Fibroblast of lung (primary cell): ENCODE measurements at regions not wholly inside any gene's neighbourhood (a gene's known extent, or its start where the extent isn't known, plus 50 kb on each side); places are given as distances from the start of the nearest gene placed in this dataset.

ENCODE experiments used
- CTCF ChIP-seq, 2 donors: IDR thresholded peaks in 1 of 2; conservative IDR thresholded peaks in 1 of 2; 1 replicate in 1 of 2; 2 replicates in 1 of 2; pipeline ENCODE4 v1.5.1; 2011 to 2012; ENCODE audit warnings: low read length in 2 of 2, control low read depth in 1 of 2, inconsistent platforms in 1 of 2, low read depth in 1 of 2, mild to moderate bottlenecking in 1 of 2
- EZH2 ChIP-seq: IDR thresholded peaks from 2 replicates; pipeline ENCODE4 v1.5.1; 2012; ENCODE audit warnings: low read length, control low read depth, mild to moderate bottlenecking; ENCODE audit errors: missing control alignments

- TF ChIP-seq CTCF (conservative IDR thresholded peaks at IDR 0.05 in 1 of 2, IDR thresholded peaks at IDR 0.05 in 1 of 2; ENCODE audit: low read depth in 1 of 2, low read length in 2 of 2) (no peak), EZH2 (no peak)
These were observed 1296.1 kb upstream of the PABPC4L start for GRCh38 chr4:135497563-135498152.
